ENCODE measurements at regions not wholly inside any gene's neighbourhood (a gene's known extent, or its start where the extent isn't known, plus 50 kb on each side); places are given as distances from the start of the nearest gene placed in this dataset.
A peak's percentile ranks its signal among the peaks of the same experiment; 100 is the strongest.
"Not testable (repeated sequence)": the region's sequence is repeated elsewhere in the genome, so short reads cannot be mapped to it uniquely, and the experiment has no call there.

DNA sequence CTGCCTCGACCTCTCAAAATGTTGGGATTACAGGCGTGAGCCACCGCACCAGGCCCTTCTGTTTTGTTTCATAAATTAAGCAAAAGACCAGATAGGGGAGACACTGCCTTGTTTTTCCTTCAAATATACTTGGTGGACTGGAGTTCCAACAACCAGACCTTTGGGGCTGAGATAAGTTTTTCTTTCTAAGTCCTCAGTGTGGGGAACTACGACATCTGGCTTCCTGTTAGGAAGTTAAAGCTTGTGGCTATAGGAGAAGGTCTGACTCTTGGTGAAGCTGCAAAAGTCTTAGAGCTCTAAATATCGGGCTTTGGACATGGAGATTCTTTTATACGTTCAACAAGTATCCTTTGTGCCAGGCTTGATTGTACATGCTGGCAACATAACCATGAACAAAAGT, 64.1 kb upstream of the EED start:
- Histone ChIP-seq H3K36me3 (ENCODE audit: control insufficient read depth, insufficient read depth, low read length) (no peaks in the 10 kb centered on the region), H3K4me3 (ENCODE audit: low read depth, low read length) (no peak overlapping the region), H3K9ac (ENCODE audit: low read depth, low read length) (no peak overlapping the region), H3K9me3 (ENCODE audit: control insufficient read depth, insufficient read depth, low read length) (no peaks in the 10 kb centered on the region), H3K4me1 (ENCODE audit: control insufficient read depth, insufficient read depth, low read length) (no peaks in the 10 kb centered on the region), H3K27me3 (ENCODE audit: control insufficient read depth, insufficient read depth, low read length) (no peaks in the 10 kb centered on the region)

DNA sequence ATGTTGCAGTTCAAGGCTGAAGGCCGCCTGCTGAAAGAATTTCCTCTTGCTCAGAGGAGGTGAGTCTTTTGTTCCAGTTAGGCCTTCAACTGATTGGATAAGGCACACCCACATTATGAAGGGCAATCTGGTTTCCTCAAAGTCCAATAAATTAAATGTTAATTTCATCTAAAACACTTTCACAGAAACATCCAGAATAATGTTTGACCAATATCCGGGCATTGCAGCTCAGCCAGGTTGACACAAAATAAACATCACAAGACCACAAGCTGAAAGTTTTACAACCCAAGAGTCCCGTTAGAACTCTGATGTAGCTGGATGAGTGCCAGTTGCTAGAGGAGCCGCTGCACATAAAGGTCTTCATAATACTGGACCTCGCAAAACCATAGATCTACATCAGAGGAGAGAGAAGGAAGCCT, 64.9 kb upstream of the EED start:
- no peaks in the 10 kb centered on the region for H3K9me3 ChIP-seq (ENCODE audit: control insufficient read depth, insufficient read depth, low read length)
- no peak overlapping the region for H3K9ac ChIP-seq (ENCODE audit: low read depth, low read length)
- H3K4me1 ChIP-seq (ENCODE audit: control insufficient read depth, insufficient read depth, low read length), result no peaks in the 10 kb centered on the region
- no peaks in the 10 kb centered on the region for H3K27me3 ChIP-seq (ENCODE audit: control insufficient read depth, insufficient read depth, low read length)
- H3K36me3 ChIP-seq (ENCODE audit: control insufficient read depth, insufficient read depth, low read length), result no peaks in the 10 kb centered on the region
- H3K4me3 ChIP-seq (ENCODE audit: low read depth, low read length), result no peak overlapping the region

DNA sequence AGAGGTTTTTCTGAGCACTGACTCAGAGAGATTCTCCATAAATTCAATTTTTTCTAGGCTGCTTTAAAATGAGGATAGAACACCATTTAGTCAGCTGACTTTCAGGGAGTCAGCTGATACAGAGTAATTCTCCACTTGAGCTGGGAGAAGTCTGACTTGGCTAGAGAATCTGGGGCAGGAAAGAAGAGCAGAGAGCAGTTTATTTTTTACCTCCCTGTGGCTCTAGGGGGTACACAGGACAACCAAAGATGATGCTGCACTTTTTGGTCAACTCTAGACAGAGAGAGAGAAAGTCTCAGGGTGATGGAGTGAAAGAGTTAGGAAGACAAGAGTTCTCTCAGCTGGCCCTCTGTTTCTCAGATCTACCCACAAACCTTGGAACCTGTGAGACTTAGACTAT, 67.3 kb upstream of the EED start:
- no peaks in the 10 kb centered on the region for H3K36me3 ChIP-seq (ENCODE audit: control insufficient read depth, insufficient read depth, low read length)
- no peaks in the 10 kb centered on the region for H3K4me1 ChIP-seq (ENCODE audit: control insufficient read depth, insufficient read depth, low read length)
- no peaks in the 10 kb centered on the region for H3K27me3 ChIP-seq (ENCODE audit: control insufficient read depth, insufficient read depth, low read length)
- no peak overlapping the region for H3K9ac ChIP-seq (ENCODE audit: low read depth, low read length)
- H3K9me3 ChIP-seq (ENCODE audit: control insufficient read depth, insufficient read depth, low read length), result no peaks in the 10 kb centered on the region
- no peak overlapping the region for H3K4me3 ChIP-seq (ENCODE audit: low read depth, low read length)

DNA sequence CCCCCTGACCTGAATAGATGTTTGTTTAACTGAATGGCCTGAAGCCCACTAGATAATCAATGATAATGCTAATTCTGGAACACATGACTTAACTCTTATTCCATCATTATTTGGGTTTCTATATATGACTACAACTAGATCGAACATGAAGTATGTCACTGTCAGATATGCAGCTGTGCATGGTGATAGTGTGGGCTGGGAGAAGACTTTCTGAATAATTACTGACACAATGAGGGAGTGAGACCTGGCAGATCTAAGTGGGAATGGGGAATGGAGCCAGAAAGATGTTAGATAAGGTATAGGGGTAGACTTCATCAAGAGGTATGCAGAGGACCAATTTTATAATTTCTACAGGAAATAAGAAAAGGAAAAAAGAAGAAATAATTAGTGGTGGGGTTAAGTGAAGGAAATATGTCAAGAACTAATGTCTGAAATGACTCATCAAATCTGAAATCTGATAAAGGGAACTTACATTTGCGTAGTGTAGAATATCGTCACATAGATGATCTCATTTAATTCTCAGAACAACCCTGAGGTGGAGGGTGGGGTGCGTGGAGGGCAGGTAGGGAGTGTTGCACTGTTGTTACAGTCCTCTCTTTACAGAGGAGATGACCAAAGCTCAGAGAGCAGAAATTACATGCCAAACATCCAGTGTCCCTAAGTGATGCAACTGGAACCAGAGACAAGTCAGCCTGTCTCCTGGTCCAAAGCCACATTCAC, 68.2 kb upstream of the EED start:
- Histone ChIP-seq H3K9ac (ENCODE audit: low read depth, low read length) (no peak overlapping the region), H3K9me3 (ENCODE audit: control insufficient read depth, insufficient read depth, low read length) (no peaks in the 10 kb centered on the region), H3K27me3 (ENCODE audit: control insufficient read depth, insufficient read depth, low read length) (no peaks in the 10 kb centered on the region), H3K4me1 (ENCODE audit: control insufficient read depth, insufficient read depth, low read length) (no peaks in the 10 kb centered on the region), H3K4me3 (ENCODE audit: low read depth, low read length) (no peak overlapping the region), H3K36me3 (ENCODE audit: control insufficient read depth, insufficient read depth, low read length) (no peaks in the 10 kb centered on the region)

DNA sequence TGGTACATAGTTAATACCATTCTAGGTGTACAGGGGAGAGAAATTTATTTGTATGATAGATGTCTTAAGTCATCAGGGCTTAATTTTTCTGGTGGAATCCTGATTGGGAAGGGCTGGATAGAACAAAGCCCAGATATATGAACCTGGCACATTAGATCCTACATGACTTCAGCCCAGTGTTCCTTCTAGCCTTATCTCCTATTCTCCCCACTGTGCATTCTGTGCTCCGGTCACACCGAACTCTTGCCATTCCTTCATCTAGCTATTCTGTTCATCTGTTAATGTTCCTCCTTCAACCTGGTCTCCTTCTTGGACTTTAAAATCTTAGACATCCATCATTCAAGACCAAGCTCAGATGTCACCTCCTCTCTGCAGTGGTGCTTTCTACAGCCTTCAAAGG, 68.9 kb upstream of the EED start:
- Histone ChIP-seq H3K36me3 (ENCODE audit: control insufficient read depth, insufficient read depth, low read length) (no peaks in the 10 kb centered on the region), H3K9me3 (ENCODE audit: control insufficient read depth, insufficient read depth, low read length) (no peaks in the 10 kb centered on the region), H3K9ac (ENCODE audit: low read depth, low read length) (no peak overlapping the region), H3K4me3 (ENCODE audit: low read depth, low read length) (no peak overlapping the region), H3K27me3 (ENCODE audit: control insufficient read depth, insufficient read depth, low read length) (no peaks in the 10 kb centered on the region), H3K4me1 (ENCODE audit: control insufficient read depth, insufficient read depth, low read length) (no peaks in the 10 kb centered on the region)

DNA sequence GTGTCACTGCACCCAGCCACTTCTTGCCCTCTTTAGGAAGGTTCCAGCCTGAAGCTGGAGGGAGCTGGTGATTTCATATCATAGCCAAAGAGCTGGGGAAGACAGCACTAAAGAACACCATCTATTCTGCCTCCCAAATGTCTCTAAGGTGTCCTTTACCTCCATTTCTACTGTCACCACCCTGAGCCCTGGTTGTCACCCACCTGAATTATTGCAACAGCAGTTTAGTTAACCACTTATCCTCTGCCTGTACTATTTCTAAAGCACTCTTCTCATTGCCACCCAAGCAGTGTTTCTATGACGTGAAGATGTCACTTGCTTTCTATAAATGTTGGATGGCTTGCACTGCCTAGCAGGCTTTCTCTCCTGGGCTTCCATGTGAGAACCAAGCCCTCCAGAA, 69.4 kb upstream of the EED start:
- Histone ChIP-seq H3K9me3 (ENCODE audit: control insufficient read depth, insufficient read depth, low read length) (no peaks in the 10 kb centered on the region), H3K4me3 (ENCODE audit: low read depth, low read length) (no peak overlapping the region), H3K36me3 (ENCODE audit: control insufficient read depth, insufficient read depth, low read length) (no peaks in the 10 kb centered on the region), H3K27me3 (ENCODE audit: control insufficient read depth, insufficient read depth, low read length) (no peaks in the 10 kb centered on the region), H3K9ac (ENCODE audit: low read depth, low read length) (no peak overlapping the region), H3K4me1 (ENCODE audit: control insufficient read depth, insufficient read depth, low read length) (no peaks in the 10 kb centered on the region)

DNA sequence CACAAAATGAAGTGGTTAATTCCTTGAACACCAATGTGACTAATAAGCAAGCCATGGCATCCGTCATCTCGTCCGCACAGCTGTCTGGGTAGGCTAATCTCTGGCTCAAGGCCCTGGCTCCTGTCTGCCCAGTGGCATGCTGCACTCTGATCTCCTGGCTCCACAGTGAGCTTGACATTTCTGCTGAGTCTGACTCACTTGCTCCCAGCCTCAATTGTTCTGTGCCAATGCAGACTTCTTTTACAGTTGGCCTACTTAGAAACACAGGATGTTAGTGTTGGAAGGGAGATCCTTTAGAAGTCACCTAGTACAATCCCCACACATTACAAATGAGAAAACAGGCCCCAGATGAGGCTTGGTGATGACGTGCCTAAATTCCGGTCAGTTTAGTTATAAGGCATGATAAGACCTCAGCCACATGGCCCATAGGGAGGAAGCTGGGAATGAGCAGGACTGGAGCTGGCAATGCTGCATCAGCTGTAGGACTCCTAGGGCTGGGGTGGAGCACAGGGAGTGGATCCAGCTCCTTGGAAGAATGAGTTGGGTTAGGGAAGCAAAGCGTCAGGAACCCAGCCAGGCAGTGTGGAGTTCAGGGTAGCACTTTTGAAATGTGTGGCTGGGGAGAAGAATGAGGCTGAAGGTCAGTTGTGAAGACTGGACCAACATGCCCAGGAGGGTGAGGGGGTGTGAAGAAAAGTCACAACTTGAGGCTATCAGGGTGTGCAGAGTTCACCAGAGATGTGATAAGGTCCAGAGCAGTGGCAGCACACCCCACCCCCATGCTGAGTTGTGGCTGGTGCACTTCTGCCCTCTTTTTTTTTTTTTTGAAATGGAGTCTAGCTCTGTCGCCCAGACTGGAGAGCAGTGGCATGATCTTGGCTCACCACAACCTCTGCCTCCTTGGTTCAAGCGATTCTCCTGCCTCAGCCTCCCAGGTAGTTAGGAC, 70.2 kb upstream of the EED start:
- Histone ChIP-seq H3K4me3 (ENCODE audit: low read depth, low read length) (no peak overlapping the region), H3K4me1 (ENCODE audit: control insufficient read depth, insufficient read depth, low read length) (no peaks in the 10 kb centered on the region), H3K36me3 (ENCODE audit: control insufficient read depth, insufficient read depth, low read length) (no peaks in the 10 kb centered on the region), H3K27me3 (ENCODE audit: control insufficient read depth, insufficient read depth, low read length) (no peaks in the 10 kb centered on the region), H3K9ac (ENCODE audit: low read depth, low read length) (peak overlapping the region; percentile 24), H3K9me3 (ENCODE audit: control insufficient read depth, insufficient read depth, low read length) (no peaks in the 10 kb centered on the region)

DNA sequence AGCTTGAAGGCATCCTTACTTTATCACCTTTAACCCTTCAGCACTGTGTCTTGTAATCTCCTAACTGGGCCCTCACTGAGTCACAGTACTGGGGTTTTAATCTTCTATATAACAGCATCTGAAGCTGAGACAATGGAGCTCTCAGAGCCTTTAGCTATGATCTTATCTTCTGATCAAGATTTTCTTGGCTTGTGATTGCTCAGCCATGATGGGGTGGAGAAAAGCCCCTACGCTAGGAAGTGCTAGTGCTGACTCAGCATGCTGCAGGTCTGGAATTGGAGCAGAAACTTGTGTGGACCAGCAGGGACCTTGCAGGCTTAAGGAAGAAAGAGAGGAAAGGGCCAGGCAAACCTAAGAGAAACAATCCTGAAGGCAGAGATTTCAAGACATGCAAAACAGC, 71.7 kb upstream of the EED start:
- H3K9ac ChIP-seq (ENCODE audit: low read depth, low read length), result no peak overlapping the region

DNA sequence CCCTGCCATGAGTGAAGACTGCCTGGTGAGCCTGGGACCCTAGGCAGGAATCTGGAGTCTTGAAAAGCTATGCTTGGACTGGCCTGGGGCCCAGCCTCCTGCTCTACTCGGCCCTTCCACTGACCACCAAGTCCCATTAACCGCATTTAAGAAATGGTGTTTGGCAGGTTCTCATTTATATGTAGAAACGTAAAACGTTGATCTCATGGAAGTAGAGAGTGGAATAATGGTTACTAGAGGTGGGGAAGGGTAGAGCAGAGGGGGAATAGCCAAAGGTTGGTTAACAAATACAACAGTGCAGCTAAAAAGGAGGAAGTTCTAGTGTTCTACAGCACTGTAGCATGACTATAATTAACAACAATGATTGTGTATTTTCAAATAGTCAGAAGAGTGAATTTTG, 72.9 kb upstream of the EED start:
- Histone ChIP-seq H3K9me3 (ENCODE audit: control insufficient read depth, insufficient read depth, low read length) (no peaks in the 10 kb centered on the region), H3K9ac (ENCODE audit: low read depth, low read length) (no peak overlapping the region), H3K4me3 (ENCODE audit: low read depth, low read length) (no peak overlapping the region), H3K36me3 (ENCODE audit: control insufficient read depth, insufficient read depth, low read length) (no peaks in the 10 kb centered on the region), H3K27me3 (ENCODE audit: control insufficient read depth, insufficient read depth, low read length) (no peaks in the 10 kb centered on the region), H3K4me1 (ENCODE audit: control insufficient read depth, insufficient read depth, low read length) (no peaks in the 10 kb centered on the region)

More for the DNA sequence above, 71.7 kb upstream of the EED start:
- H3K4me1 ChIP-seq (ENCODE audit: control insufficient read depth, insufficient read depth, low read length), result no peaks in the 10 kb centered on the region
- no peaks in the 10 kb centered on the region for H3K27me3 ChIP-seq (ENCODE audit: control insufficient read depth, insufficient read depth, low read length)
- H3K36me3 ChIP-seq (ENCODE audit: control insufficient read depth, insufficient read depth, low read length), result no peaks in the 10 kb centered on the region
- H3K9me3 ChIP-seq (ENCODE audit: control insufficient read depth, insufficient read depth, low read length), result no peaks in the 10 kb centered on the region
- H3K4me3 ChIP-seq (ENCODE audit: low read depth, low read length), result no peak overlapping the region

DNA sequence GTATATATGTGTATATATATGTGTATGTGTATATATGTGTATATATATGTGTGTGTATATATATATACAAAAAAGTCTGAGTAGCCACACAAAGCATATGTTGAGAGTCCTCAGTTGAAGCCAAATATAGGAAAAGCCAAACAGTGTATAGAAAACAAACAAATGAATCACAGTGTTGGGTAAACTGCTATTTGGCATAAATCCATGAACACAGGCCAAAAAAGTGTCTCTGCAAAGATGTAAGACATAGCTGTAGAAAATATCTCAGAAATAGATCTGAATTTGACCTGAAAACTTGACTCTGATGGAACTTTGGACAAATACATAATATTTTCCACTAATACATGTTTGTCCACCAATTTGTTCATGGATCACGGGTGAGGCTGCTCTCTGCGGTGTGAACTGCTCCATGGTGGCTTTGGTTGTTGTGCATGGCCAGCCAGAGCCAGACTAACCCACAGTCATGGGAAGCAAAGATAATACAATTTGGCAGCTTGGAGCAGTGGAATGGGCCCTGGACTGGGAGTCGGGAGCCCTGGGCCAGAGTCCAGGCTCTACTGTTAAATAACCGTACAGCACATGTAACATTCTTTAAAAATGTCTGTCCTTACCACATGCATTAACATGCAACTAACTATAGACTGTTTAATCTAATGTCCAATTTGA, 76.9 kb upstream of the EED start:
- H3K9me3 ChIP-seq (ENCODE audit: control insufficient read depth, insufficient read depth, low read length), result no peaks in the 10 kb centered on the region
- no peaks in the 10 kb centered on the region for H3K27me3 ChIP-seq (ENCODE audit: control insufficient read depth, insufficient read depth, low read length)
- H3K4me3 ChIP-seq (ENCODE audit: low read depth, low read length), result no peak overlapping the region
- H3K4me1 ChIP-seq (ENCODE audit: control insufficient read depth, insufficient read depth, low read length), result no peaks in the 10 kb centered on the region
- no peaks in the 10 kb centered on the region for H3K36me3 ChIP-seq (ENCODE audit: control insufficient read depth, insufficient read depth, low read length)
- H3K9ac ChIP-seq (ENCODE audit: low read depth, low read length), result no peak overlapping the region

DNA sequence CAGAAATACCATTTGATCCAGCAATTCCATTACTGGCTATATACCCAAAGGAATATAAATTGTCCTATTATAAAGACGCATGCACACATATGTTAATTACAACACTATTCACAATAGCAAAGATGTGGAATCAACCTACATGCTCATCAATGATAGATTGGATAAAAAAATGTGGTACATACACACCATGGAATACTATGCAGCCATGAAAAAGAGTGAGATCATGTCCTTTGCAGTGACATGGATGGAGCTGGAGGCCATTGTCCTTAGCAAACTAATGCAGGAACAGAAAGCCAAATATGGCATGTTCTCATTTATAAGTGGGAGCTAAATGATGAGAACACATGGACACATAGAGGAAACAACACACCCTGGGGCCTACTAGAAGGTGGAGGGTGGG, 78.3 kb upstream of the EED start:
- H3K4me3 ChIP-seq (ENCODE audit: low read depth, low read length); H3K27me3 ChIP-seq (ENCODE audit: control insufficient read depth, insufficient read depth, low read length); H3K4me1 ChIP-seq (ENCODE audit: control insufficient read depth, insufficient read depth, low read length); H3K36me3 ChIP-seq (ENCODE audit: control insufficient read depth, insufficient read depth, low read length); H3K9me3 ChIP-seq (ENCODE audit: control insufficient read depth, insufficient read depth, low read length); H3K9ac ChIP-seq (ENCODE audit: low read depth, low read length): not testable (repeated sequence)
